ENCODE measurements at regions not wholly inside any gene's neighbourhood (a gene's known extent, or its start where the extent isn't known, plus 50 kb on each side); places are given as distances from the start of the nearest gene placed in this dataset.

DNA sequence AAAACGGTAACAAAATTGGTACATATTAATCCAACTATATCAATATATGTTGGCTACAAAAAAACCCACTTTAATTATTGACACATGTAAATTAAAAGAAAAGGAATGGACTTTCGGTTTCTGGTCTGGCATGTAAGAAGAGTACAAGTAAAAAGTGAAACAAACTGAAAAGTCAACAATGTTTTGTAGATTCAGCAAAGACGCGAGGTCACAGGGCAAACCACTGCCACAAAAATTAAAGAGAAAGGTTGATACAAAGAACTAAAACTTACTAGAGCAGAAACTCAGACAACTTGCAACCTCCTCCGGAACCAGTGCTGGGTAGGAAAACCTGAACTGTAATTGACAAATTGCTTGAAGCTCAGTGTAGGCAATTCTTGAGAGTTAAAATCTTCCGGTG, 110.6 kb upstream of the ARPP21 start:
- Histone ChIP-seq H3K4me1 (no peaks in the 10 kb centered on the region), H3K4me3 (no peak overlapping the region), H3K9me3 (no peaks in the 10 kb centered on the region), H3K27me3 (no peaks in the 10 kb centered on the region), H3K27ac (no peak overlapping the region), H3K36me3 (no peaks in the 10 kb centered on the region)
- no peak for DNase-seq (ENCODE audit: low spot score in 2 of 2)
- 67 to 78% methylated on average over 6 of the region's 6 CpGs for WGBS, 2 donors
- TF ChIP-seq, protein P1, sequence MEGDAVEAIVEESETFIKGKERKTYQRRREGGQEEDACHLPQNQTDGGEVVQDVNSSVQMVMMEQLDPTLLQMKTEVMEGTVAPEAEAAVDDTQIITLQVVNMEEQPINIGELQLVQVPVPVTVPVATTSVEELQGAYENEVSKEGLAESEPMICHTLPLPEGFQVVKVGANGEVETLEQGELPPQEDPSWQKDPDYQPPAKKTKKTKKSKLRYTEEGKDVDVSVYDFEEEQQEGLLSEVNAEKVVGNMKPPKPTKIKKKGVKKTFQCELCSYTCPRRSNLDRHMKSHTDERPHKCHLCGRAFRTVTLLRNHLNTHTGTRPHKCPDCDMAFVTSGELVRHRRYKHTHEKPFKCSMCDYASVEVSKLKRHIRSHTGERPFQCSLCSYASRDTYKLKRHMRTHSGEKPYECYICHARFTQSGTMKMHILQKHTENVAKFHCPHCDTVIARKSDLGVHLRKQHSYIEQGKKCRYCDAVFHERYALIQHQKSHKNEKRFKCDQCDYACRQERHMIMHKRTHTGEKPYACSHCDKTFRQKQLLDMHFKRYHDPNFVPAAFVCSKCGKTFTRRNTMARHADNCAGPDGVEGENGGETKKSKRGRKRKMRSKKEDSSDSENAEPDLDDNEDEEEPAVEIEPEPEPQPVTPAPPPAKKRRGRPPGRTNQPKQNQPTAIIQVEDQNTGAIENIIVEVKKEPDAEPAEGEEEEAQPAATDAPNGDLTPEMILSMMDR (IDR thresholded peaks at IDR 0.05), result no peak
- TF ChIP-seq POLR2A (IDR thresholded peaks at IDR 0.05) (no peak), EP300 (IDR thresholded peaks at IDR 0.05) (no peak)

DNA sequence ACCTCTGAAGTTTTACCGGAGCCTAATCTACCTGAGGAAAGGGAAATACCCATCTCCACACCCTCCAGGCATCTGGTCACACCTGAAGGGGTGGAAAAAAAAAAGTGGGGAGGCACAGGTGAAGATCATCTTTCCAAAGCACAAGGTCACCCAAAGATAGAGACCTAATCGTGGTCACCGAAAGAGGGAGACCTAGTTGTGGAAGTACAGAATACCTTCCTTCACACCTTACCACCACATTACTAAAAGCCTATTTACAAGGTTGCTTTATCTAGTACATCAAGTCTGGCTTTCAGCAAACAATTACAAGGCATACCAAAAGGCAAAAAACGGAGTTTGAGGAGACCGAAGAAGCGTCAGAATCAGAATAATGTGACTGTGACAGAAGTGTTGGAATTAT, 110.0 kb upstream of the ARPP21 start:
- Histone ChIP-seq H3K27me3 (no peaks in the 10 kb centered on the region), H3K4me3 (no peak overlapping the region), H3K9me3 (no peaks in the 10 kb centered on the region), H3K4me1 (no peaks in the 10 kb centered on the region), H3K36me3 (no peaks in the 10 kb centered on the region), H3K27ac (no peak overlapping the region)
- TF ChIP-seq POLR2A (IDR thresholded peaks at IDR 0.05), result no peak
- no peak for TF ChIP-seq EP300 (IDR thresholded peaks at IDR 0.05)
- TF ChIP-seq, protein P1 (IDR thresholded peaks at IDR 0.05), result no peak
- no peak for DNase-seq (ENCODE audit: low spot score in 2 of 2)
- WGBS, 2 donors, result 90 to 95% methylated on average over 6 of the region's 6 CpGs

DNA sequence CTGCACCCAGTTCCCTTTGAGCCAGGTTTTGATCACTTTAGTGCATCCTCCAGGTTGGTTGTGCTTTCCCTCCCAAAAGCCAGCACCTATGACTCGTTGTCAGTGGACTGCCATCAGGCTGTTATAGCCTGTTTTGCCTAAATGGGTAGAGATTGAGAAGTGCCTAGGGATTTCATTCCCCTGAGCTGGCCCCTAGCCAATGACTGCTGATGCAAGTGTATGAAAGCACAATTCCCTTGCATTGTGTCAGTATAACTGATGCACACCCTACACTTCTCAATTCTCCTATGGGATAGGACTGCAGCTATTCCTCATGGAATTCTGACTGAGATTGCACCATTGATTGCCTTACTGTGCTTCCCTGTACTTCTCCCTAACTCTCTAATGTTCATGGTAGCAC, 102.1 kb upstream of the ARPP21 start:
- WGBS, 2 donors, result 73 to 75% methylated on average over 1 of the region's 1 CpG
- Histone ChIP-seq H3K27me3 (no peaks in the 10 kb centered on the region), H3K27ac (no peak overlapping the region), H3K4me1 (no peaks in the 10 kb centered on the region), H3K9me3 (no peaks in the 10 kb centered on the region), H3K36me3 (no peaks in the 10 kb centered on the region), H3K4me3 (no peak overlapping the region)
- TF ChIP-seq EP300 (IDR thresholded peaks at IDR 0.05), result no peak
- no peak for TF ChIP-seq POLR2A (IDR thresholded peaks at IDR 0.05)
- TF ChIP-seq, protein P1 (IDR thresholded peaks at IDR 0.05), result no peak
- DNase-seq (ENCODE audit: low spot score in 2 of 2), result no peak

DNA sequence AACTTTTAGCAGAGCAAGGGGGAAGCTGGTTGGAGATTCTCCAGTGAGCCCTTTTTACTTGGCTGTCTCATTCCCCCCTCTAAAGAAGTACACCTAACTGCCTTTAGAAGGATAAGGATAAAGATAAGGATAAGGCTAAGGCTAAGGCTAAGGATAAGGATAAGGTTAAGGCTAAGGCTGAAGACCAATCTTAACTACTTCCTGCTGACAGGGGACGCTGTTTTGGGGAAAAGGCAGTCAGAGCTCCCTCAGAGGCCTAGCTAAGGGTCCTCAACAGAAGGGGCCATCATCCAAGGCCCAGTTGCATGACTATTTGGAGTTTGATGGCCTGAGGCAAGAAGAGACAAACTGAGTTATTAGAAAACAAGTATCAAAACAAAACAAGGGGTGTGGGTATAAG, 94.3 kb upstream of the ARPP21 start:
- H3K4me3 ChIP-seq, result no peak overlapping the region
- no peaks in the 10 kb centered on the region for H3K9me3 ChIP-seq
- TF ChIP-seq, protein P1 (IDR thresholded peaks at IDR 0.05), result no peak
- no peak for TF ChIP-seq EP300 (IDR thresholded peaks at IDR 0.05)
- TF ChIP-seq POLR2A (IDR thresholded peaks at IDR 0.05), result no peak
- H3K4me1 ChIP-seq, result peaks cover 0 to 5% (median 0%) of the 10 kb centered on the region in 4 donors
- H3K36me3 ChIP-seq, result no peaks in the 10 kb centered on the region
- H3K27ac ChIP-seq, result no peak overlapping the region
- 61 to 77% methylated on average over 1 of the region's 1 CpG for WGBS, 2 donors
- no peaks in the 10 kb centered on the region for H3K27me3 ChIP-seq
- DNase-seq (ENCODE audit: low spot score in 2 of 2), result no peak

DNA sequence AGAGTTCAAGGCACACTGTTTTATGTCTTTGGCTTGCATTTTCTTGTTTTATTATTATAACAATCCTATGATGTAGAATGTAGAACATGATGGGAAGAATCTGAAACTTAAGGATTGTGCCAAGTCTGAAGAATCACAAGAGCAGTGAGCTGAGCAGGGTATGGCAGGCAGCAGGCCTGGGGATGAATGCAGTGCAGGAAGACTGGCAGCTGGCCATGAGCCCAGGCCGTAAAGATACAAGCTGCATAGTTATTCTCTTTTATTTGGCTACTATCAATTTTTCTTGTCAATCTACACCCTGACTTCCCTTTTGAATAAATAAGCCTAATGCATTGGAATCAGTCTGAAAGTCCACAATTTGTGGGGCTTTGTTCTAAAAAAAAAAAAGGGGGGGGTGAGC, 89.6 kb upstream of the ARPP21 start:
- Histone ChIP-seq H3K36me3 (no peaks in the 10 kb centered on the region), H3K27me3 (no peaks in the 10 kb centered on the region), H3K9me3 (peaks cover 0 to 2% (median 0%) of the 10 kb centered on the region in 4 donors), H3K4me1 (peaks cover 0 to 5% (median 0%) of the 10 kb centered on the region in 4 donors), H3K27ac (no peak overlapping the region), H3K4me3 (no peak overlapping the region)
- WGBS, 2 donors, result 21 to 33% methylated on average over 1 of the region's 1 CpG
- no peak for DNase-seq (ENCODE audit: low spot score in 2 of 2)
- TF ChIP-seq EP300 (IDR thresholded peaks at IDR 0.05) (no peak), POLR2A (IDR thresholded peaks at IDR 0.05) (no peak)
- TF ChIP-seq, protein P1 (IDR thresholded peaks at IDR 0.05), result no peak

All from tibial nerve (tissue), 4 donors.